ENCODE measurements at regions not wholly inside any gene's neighbourhood (a gene's known extent, or its start where the extent isn't known, plus 50 kb on each side); places are given as distances from the start of the nearest gene placed in this dataset.

GRCh38 chr15:96524676-96525417 is 194.3 kb downstream of the NR2F2 start:
- TF ChIP-seq TEAD4 (IDR thresholded peaks at IDR 0.05) (no peak), ZBTB7A (IDR thresholded peaks at IDR 0.05; ENCODE audit: low read depth) (no peak), NFIC (IDR thresholded peaks at IDR 0.05) (no peak), REST (IDR thresholded peaks at IDR 0.05; ENCODE audit: low read depth) (no peak), CEBPB (IDR thresholded peaks at IDR 0.05) (no peak), FOXM1 (IDR thresholded peaks at IDR 0.05; ENCODE audit: borderline replicate concordance, low read depth) (no peak), RAD21 (IDR thresholded peaks at IDR 0.05; ENCODE audit: low read depth) (no peak), YY1 (IDR thresholded peaks at IDR 0.05; ENCODE audit: low read depth) (no peak), EGR1 (IDR thresholded peaks at IDR 0.05) (no peak), USF1 (IDR thresholded peaks at IDR 0.05) (no peak)

GRCh38 chr15:96535148-96535547 is 204.6 kb downstream of the NR2F2 start:
- TF ChIP-seq TCF12 (IDR thresholded peaks at IDR 0.05; ENCODE audit: low read depth) (no peak), RAD21 (IDR thresholded peaks at IDR 0.05; ENCODE audit: low read depth) (no peak), EP300 (IDR thresholded peaks at IDR 0.05; ENCODE audit: borderline replicate concordance) (no peak), REST (IDR thresholded peaks at IDR 0.05; ENCODE audit: low read depth) (no peak), USF1 (IDR thresholded peaks at IDR 0.05) (no peak), NFIC (IDR thresholded peaks at IDR 0.05) (no peak), YY1 (IDR thresholded peaks at IDR 0.05; ENCODE audit: low read depth) (no peak), TAF1 (IDR thresholded peaks at IDR 0.05; ENCODE audit: low read depth) (no peak), CREB1 (IDR thresholded peaks at IDR 0.05; ENCODE audit: low read depth) (no peak), CEBPB (IDR thresholded peaks at IDR 0.05) (no peak), ZBTB7A (IDR thresholded peaks at IDR 0.05; ENCODE audit: low read depth) (no peak), MAX (IDR thresholded peaks at IDR 0.05) (no peak), FOXM1 (IDR thresholded peaks at IDR 0.05; ENCODE audit: borderline replicate concordance, low read depth) (no peak), TEAD4 (IDR thresholded peaks at IDR 0.05) (no peak), EGR1 (IDR thresholded peaks at IDR 0.05) (no peak)

- no peak for TF ChIP-seq EGR1 (IDR thresholded peaks at IDR 0.05)
- TF ChIP-seq TEAD4 (IDR thresholded peaks at IDR 0.05): no peak
- TF ChIP-seq TAF1 (IDR thresholded peaks at IDR 0.05; ENCODE audit: low read depth): no peak
- TF ChIP-seq TCF12 (IDR thresholded peaks at IDR 0.05; ENCODE audit: low read depth): no peak
- no peak for TF ChIP-seq RAD21 (IDR thresholded peaks at IDR 0.05; ENCODE audit: low read depth)
Measured at GRCh38 chr15:96538491-96538890, 208.0 kb downstream of the NR2F2 start.

GRCh38 chr15:96540283-96540682 is 209.8 kb downstream of the NR2F2 start:
- TF ChIP-seq YY1 (IDR thresholded peaks at IDR 0.05; ENCODE audit: low read depth) (no peak), FOXM1 (IDR thresholded peaks at IDR 0.05; ENCODE audit: borderline replicate concordance, low read depth) (no peak), EP300 (IDR thresholded peaks at IDR 0.05; ENCODE audit: borderline replicate concordance) (no peak), EGR1 (IDR thresholded peaks at IDR 0.05) (no peak), CEBPB (IDR thresholded peaks at IDR 0.05) (no peak), ZBTB7A (IDR thresholded peaks at IDR 0.05; ENCODE audit: low read depth) (no peak), RAD21 (IDR thresholded peaks at IDR 0.05; ENCODE audit: low read depth) (no peak), MAX (IDR thresholded peaks at IDR 0.05) (no peak), TEAD4 (IDR thresholded peaks at IDR 0.05) (no peak), NFIC (IDR thresholded peaks at IDR 0.05) (no peak), USF1 (IDR thresholded peaks at IDR 0.05) (no peak), CREB1 (IDR thresholded peaks at IDR 0.05; ENCODE audit: low read depth) (no peak), TCF12 (IDR thresholded peaks at IDR 0.05; ENCODE audit: low read depth) (no peak), TAF1 (IDR thresholded peaks at IDR 0.05; ENCODE audit: low read depth) (no peak), REST (IDR thresholded peaks at IDR 0.05; ENCODE audit: low read depth) (no peak)
